ENCODE measurements at regions not wholly inside any gene's neighbourhood (a gene's known extent, or its start where the extent isn't known, plus 50 kb on each side); places are given as distances from the start of the nearest gene placed in this dataset.

DNA sequence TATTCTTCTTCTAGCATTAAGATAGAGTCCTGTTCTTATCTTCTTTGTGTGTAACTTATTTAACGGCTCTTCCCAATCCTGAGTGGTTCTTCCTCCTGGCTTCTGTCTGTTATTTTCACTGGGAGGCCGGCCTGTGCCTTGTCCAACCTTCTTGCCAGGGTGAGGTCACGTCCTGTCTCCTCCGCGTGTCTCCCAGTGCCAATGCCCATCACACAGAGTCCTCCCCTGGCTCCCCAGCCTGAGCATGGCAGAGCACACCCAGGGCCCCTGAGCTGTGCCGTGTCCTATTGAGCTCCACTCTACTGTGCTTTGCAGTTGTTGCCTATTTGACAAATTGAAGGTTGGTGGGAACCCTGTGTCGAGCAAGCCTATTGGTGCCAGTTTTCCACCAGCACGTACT lies 487.3 kb downstream of the BRD1 start:
- TF ChIP-seq, protein P1, sequence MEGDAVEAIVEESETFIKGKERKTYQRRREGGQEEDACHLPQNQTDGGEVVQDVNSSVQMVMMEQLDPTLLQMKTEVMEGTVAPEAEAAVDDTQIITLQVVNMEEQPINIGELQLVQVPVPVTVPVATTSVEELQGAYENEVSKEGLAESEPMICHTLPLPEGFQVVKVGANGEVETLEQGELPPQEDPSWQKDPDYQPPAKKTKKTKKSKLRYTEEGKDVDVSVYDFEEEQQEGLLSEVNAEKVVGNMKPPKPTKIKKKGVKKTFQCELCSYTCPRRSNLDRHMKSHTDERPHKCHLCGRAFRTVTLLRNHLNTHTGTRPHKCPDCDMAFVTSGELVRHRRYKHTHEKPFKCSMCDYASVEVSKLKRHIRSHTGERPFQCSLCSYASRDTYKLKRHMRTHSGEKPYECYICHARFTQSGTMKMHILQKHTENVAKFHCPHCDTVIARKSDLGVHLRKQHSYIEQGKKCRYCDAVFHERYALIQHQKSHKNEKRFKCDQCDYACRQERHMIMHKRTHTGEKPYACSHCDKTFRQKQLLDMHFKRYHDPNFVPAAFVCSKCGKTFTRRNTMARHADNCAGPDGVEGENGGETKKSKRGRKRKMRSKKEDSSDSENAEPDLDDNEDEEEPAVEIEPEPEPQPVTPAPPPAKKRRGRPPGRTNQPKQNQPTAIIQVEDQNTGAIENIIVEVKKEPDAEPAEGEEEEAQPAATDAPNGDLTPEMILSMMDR (IDR thresholded peaks at IDR 0.05): no peak
- TF ChIP-seq POLR2A (IDR thresholded peaks at IDR 0.05): no peak

All from esophagus squamous epithelium (tissue), 4 donors.